Hepatocyte (in vitro differentiated cells): ENCODE measurements at regions not wholly inside any gene's neighbourhood (a gene's known extent, or its start where the extent isn't known, plus 50 kb on each side); places are given as distances from the start of the nearest gene placed in this dataset.

Source experiments
- DNase-seq: peaks from one replicate; pipeline ENCODE4 v3.0.0-alpha.2; 2016; ENCODE audit warnings: low spot score
- H2AFZ ChIP-seq: fragments of 200-600 bp; sonication (generic); 2 replicates; pipeline ENCODE4 v1.6.0; 2016; ENCODE audit warnings: antibody characterized with exemption, mild to moderate bottlenecking
- H3K27ac ChIP-seq: fragments of 200-600 bp; sonication (generic); 2 replicates; pipeline ENCODE4 v1.5.1; 2016; ENCODE audit warnings: mild to moderate bottlenecking
- H3K27me3 ChIP-seq: fragments of 200-600 bp; sonication (generic); 2 replicates; pipeline ENCODE4 v1.6.1; 2016
- H3K36me3 ChIP-seq: fragments of 200-600 bp; sonication (generic); replicated peaks from 2 replicates; pipeline ENCODE4 v1.5.1; 2016; ENCODE audit warnings: low read depth; ENCODE audit not compliant: insufficient read depth
- H3K4me1 ChIP-seq: fragments of 200-600 bp; sonication (generic); 2 replicates; pipeline ENCODE4 v1.5.1; 2016; ENCODE audit warnings: mild to moderate bottlenecking, moderate library complexity; ENCODE audit not compliant: insufficient read depth
- H3K4me2 ChIP-seq: fragments of 200-600 bp; sonication (generic); 2 replicates; pipeline ENCODE4 v1.6.0; 2016
- H3K4me3 ChIP-seq: fragments of 200-600 bp; sonication (generic); 2 replicates; pipeline ENCODE4 v1.5.1; 2016; ENCODE audit warnings: mild to moderate bottlenecking
- H3K79me2 ChIP-seq: fragments of 200-600 bp; sonication (generic); 2 replicates; pipeline ENCODE4 v1.6.0; 2017; ENCODE audit warnings: mild to moderate bottlenecking
- H3K9me2 ChIP-seq: fragments of 200-600 bp; sonication (generic); replicated peaks from 2 replicates; pipeline ENCODE4 v1.6.0; 2017; ENCODE audit warnings: mild to moderate bottlenecking; ENCODE audit not compliant: insufficient read depth
- H3K9me3 ChIP-seq: fragments of 200-600 bp; sonication (generic); 2 replicates; pipeline ENCODE4 v1.5.1; 2016; ENCODE audit warnings: low read depth, mild to moderate bottlenecking
- H4K20me1 ChIP-seq: fragments of 200-600 bp; sonication (generic); 2 replicates; pipeline ENCODE4 v1.6.0; 2016; ENCODE audit warnings: mild to moderate bottlenecking; ENCODE audit not compliant: insufficient read depth, poor library complexity, severe bottlenecking
- CTCF ChIP-seq: fragments of 200-600 bp; sonication (generic); IDR thresholded peaks from 2 replicates; pipeline ENCODE4 v1.5.1; 2016; ENCODE audit warnings: antibody characterized with exemption, mild to moderate bottlenecking; ENCODE audit not compliant: poor library complexity
- EZH2 ChIP-seq: fragments of 200-600 bp; sonication (generic); IDR thresholded peaks from 2 replicates; pipeline ENCODE4 v1.6.1; 2016; ENCODE audit warnings: antibody characterized with exemption, mild to moderate bottlenecking, borderline replicate concordance
- EZH2phosphoT487 ChIP-seq: fragments of 200-600 bp; sonication (generic); IDR thresholded peaks from one replicate; pipeline ENCODE4 v1.6.1; 2018; ENCODE audit warnings: antibody characterized with exemption, mild to moderate bottlenecking, low read depth, moderate library complexity; ENCODE audit not compliant: unreplicated experiment, severe bottlenecking
- WGBS: methylation state at CpG from one replicate; pipeline ENCODE4 v1.1.6; 2016; ENCODE audit warnings: low lambda C conversion rate; ENCODE audit errors: missing lambda C conversion rate; 5-methylcytosine and 5-hydroxymethylcytosine counted together

DNA sequence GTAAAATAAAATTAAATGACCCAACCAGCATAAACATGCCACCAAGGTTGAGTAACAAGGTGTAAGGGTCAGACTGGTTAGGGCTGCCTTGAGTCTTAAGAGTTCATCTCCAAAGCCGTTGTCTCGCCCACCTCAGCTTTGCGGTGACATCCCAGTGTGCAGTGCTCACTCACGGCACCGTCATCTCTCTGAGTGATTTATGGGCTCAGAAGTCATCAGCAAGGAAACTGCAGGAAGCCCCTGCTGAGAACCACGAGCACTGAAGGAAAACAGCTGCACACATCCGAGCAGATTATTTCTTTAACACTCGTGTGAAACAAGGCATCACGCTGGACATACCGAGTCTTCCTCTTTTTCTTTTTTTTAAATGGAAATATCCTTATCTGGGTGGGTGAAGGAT lies 411.1 kb downstream of the TRIML1 start:
- no peaks in the 10 kb centered on the region for H4K20me1 ChIP-seq
- no peaks in the 10 kb centered on the region for H3K4me1 ChIP-seq
- H3K9me2 ChIP-seq = no peaks in the 10 kb centered on the region
- no peaks in the 10 kb centered on the region for H3K9me3 ChIP-seq
- H3K36me3 ChIP-seq = no peaks in the 10 kb centered on the region
- 50% methylated on average over 10 of the region's 10 CpGs for WGBS
- no peaks in the 10 kb centered on the region for H3K27me3 ChIP-seq
- no peak overlapping the region for H3K4me3 ChIP-seq
- no peak overlapping the region for H3K4me2 ChIP-seq
- no peak overlapping the region for H3K27ac ChIP-seq
- TF ChIP-seq CTCF = no peak
- TF ChIP-seq EZH2 = no peak
- no peak for TF ChIP-seq EZH2phosphoT487
- DNase-seq = no peak
- no peaks in the 10 kb centered on the region for H3K79me2 ChIP-seq
- no peak overlapping the region for H2AFZ ChIP-seq

GRCh38 chr4:188551156-188551555 lies 411.9 kb downstream of the TRIML1 start:
- no peaks in the 10 kb centered on the region for H3K27me3 ChIP-seq
- H2AFZ ChIP-seq = no peak overlapping the region
- no peak overlapping the region for H3K4me2 ChIP-seq
- 76% methylated on average over 6 of the region's 6 CpGs for WGBS
- no peak for DNase-seq
- H3K9me2 ChIP-seq = no peaks in the 10 kb centered on the region
- no peaks in the 10 kb centered on the region for H3K9me3 ChIP-seq
- no peak overlapping the region for H3K4me3 ChIP-seq
- TF ChIP-seq CTCF = no peak
- TF ChIP-seq EZH2 = no peak
- TF ChIP-seq EZH2phosphoT487 = no peak
- no peaks in the 10 kb centered on the region for H4K20me1 ChIP-seq
- no peak overlapping the region for H3K27ac ChIP-seq
- no peaks in the 10 kb centered on the region for H3K79me2 ChIP-seq
- no peaks in the 10 kb centered on the region for H3K4me1 ChIP-seq
- H3K36me3 ChIP-seq = no peaks in the 10 kb centered on the region

- 74% methylated on average over 2 of the region's 2 CpGs for WGBS
- H3K79me2 ChIP-seq = no peaks in the 10 kb centered on the region
- no peaks in the 10 kb centered on the region for H4K20me1 ChIP-seq
- H3K4me2 ChIP-seq = no peak overlapping the region
- H3K36me3 ChIP-seq = no peaks in the 10 kb centered on the region
- TF ChIP-seq EZH2phosphoT487 = no peak
- H3K27ac ChIP-seq = no peak overlapping the region
- no peak overlapping the region for H2AFZ ChIP-seq
- no peaks in the 10 kb centered on the region for H3K9me3 ChIP-seq
- H3K4me1 ChIP-seq = no peaks in the 10 kb centered on the region
- H3K4me3 ChIP-seq = no peak overlapping the region
- H3K27me3 ChIP-seq = no peaks in the 10 kb centered on the region
- H3K9me2 ChIP-seq = no peaks in the 10 kb centered on the region
- no peak for DNase-seq
These were observed 413.6 kb downstream of the TRIML1 start for GRCh38 chr4:188552741-188553275.

- no peak for DNase-seq
- Histone ChIP-seq H3K36me3 (no peaks in the 10 kb centered on the region), H3K79me2 (no peaks in the 10 kb centered on the region), H3K9me3 (no peaks in the 10 kb centered on the region), H3K4me1 (no peaks in the 10 kb centered on the region), H3K27me3 (no peaks in the 10 kb centered on the region), H2AFZ (no peak overlapping the region), H4K20me1 (no peaks in the 10 kb centered on the region), H3K4me2 (no peak overlapping the region), H3K9me2 (no peaks in the 10 kb centered on the region), H3K4me3 (no peak overlapping the region), H3K27ac (no peak overlapping the region)
- WGBS = 58% methylated on average over 4 of the region's 4 CpGs
- TF ChIP-seq EZH2phosphoT487 = no peak
- TF ChIP-seq EZH2 = no peak
- no peak for TF ChIP-seq CTCF
These were observed 415.2 kb downstream of the TRIML1 start for GRCh38 chr4:188554413-188554812.
